Left kidney (tissue), 1 donor: ENCODE measurements at regions not wholly inside any gene's neighbourhood (a gene's known extent, or its start where the extent isn't known, plus 50 kb on each side); places are given as distances from the start of the nearest gene placed in this dataset.
"Not testable (repeated sequence)": the region's sequence is repeated elsewhere in the genome, so short reads cannot be mapped to it uniquely, and the experiment has no call there.

ENCODE experiments used
- DNase-seq: peaks from one replicate; pipeline ENCODE4 v3.0.0-alpha.2; 2013

DNA sequence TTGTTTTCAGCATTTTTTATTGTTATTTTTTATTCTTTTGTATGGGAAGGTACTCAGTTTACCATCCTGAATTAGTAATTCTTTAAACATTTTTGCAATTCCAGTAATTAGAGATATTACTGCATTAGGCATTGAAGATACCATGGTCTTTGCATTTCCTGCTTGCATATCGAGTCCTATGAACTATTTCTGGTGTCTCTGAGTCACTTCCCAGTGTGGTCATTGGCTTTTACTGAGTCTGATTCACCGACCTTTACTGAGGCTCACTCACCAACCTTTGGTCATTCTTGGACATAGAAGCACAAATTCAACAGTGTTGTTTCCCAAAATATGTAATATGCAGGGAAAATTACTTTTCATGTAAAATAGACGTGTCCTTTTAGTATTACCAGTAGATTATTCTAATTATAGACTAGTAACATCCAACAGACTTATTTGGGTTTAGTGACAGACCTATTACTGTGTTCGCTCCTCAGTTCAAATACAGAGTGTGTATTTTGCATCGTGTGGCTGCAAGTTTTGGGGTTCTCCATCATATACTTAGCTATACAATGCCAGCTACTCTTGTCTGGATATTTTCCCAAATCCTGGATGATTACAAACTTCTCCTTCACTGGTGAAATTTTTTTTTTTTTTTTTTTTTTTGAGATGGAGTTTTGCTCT is 180.7 kb upstream of the PRSS1 start:
- no peak for DNase-seq

DNA sequence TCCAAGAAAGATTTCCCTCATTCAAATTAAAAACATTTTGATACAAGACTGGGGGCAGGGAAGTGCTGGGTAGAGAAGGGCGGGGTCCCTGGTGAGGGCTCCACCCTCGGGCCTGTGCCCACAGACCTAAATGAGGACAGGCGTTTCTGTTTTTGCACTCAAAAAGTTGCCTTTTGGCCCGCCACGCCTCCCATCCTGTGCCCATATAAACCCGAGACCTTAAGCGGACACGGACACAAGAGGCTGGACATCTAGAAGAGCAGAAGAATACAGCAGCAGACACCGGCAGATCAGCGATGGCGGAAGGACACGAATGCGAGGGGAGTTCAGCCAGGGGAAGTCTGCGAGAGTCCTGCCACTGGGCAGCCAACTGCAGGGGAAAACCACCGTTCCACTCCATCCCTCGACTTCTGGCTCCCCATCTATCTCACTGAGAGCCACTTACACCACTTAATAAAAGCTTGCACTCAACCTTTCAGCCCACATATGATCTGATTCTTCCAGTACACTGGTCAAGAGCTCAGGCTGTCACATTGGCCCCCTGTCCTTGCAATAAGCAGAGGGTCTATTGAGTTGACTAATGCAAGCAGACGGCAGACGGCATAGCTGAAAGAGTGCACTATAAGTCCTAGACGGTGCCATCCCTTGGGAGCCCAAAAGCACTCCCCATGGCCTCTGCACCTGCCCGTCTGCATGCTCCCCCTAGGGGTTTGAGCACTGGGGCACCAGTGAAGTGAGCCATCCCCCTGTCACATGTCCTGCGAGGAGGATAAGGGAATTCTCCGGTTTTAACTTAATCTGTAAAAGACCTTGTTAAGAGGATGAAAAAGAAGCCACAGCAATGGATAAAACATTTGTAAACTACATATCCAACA is 181.8 kb upstream of the PRSS1 start:
- no peak for DNase-seq

- DNase-seq: no peak
Measured at GRCh38 chr7:142566271-142566670, 183.0 kb upstream of the PRSS1 start.

GRCh38 chr7:142564125-142564524 is 185.1 kb upstream of the PRSS1 start:
- not testable (repeated sequence) for DNase-seq

- no peak for DNase-seq
Measured at GRCh38 chr7:142563470-142563869, 185.8 kb upstream of the PRSS1 start.

- DNase-seq: no peak
Measured at GRCh38 chr7:142562688-142563087, 186.6 kb upstream of the PRSS1 start.

GRCh38 chr7:142561396-142561795 is 187.9 kb upstream of the PRSS1 start:
- DNase-seq: not testable (repeated sequence)

GRCh38 chr7:142560770-142561169 is 188.5 kb upstream of the PRSS1 start:
- DNase-seq: not testable (repeated sequence)

DNA sequence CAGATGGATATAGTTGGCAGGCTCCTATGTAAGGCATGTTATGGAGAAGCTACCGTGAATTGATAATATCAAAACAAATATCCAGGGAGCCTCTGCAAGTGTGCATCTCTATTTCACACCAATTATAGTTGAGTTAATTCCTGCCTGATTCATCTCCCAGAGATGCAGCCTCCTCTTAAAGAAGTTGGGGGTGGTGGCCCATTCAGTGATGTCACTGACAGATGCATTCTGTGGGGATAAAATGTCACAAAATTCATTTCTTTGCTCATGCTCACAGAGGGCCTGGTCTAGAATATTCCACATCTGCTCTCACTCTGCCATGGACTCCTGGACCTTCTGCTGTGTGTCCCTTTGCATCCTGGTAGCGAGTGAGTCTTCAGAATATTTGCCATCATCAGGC is 189.1 kb upstream of the PRSS1 start:
- DNase-seq: no peak

DNA sequence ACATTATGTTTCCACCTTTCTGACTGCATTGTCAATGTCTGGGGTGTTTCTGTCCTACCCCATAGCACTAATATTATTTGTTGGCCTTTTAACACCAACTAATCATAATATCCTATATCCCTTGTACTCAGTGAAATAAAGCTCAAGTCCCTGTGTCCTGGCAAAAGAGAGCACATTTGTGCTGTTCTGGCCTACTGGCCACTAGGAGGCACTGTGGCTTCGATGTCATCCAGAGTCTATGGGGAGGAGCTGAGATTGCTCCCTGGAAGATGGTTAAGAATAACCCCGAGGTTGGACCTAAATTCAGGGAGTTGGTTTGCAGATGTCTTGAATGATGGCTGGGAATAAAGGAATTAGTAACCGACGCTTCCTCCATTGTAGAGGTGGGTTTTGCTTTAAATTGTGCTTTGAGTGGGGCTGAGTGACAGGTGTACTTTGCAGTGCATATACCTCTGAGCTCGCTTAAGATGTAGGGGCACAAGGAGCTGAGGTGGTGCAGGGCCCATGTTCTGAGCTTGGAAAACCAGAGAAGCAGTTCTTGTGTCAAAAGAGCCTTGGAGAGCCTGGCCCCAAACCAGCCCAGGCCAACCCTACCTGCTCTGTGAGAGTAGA is 191.2 kb upstream of the PRSS1 start:
- no peak for DNase-seq

- no peak for DNase-seq
Measured at GRCh38 chr7:142556740-142557139, 192.5 kb upstream of the PRSS1 start.

DNA sequence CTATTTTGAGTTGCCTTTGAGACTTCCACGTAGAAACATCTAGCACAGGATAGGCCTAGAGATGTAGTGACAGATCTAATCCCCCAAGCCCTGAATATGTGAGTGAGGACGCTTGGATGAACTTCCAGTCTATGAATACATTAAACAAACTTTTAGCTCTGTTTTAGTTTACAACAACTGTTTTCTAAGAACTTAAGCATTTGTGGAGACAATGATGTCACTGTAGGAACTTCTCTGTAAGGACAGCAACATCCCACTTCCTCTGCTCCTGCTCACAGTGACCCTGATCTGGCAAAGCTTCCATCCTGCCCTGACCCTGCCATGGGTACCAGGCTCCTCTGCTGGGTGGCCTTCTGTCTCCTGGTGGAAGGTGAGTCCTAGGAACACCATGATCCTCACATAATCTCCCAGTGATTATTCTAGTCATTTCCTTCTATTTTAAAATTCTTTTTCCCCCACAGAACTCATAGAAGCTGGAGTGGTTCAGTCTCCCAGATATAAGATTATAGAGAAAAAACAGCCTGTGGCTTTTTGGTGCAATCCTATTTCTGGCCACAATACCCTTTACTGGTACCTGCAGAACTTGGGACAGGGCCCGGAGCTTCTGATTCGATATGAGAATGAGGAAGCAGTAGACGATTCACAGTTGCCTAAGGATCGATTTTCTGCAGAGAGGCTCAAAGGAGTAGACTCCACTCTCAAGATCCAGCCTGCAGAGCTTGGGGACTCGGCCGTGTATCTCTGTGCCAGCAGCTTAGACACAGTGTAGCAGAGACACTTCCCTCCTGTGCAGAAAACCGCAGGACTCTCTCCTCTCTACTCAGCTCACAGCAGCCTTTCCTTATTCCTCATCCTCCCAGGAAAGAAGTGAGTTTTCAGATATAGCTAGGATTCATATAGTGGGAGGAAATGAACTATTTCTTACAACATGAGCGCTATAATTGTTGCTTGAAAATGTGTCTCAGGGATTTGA is 194.4 kb upstream of the PRSS1 start:
- DNase-seq: no peak

- DNase-seq: no peak
Measured at GRCh38 chr7:142553216-142553615, 196.1 kb upstream of the PRSS1 start.

- no peak for DNase-seq
Measured at GRCh38 chr7:142548978-142549377, 200.3 kb upstream of the PRSS1 start.

- no peak for DNase-seq
Measured at GRCh38 chr7:142546452-142546851, 202.8 kb upstream of the PRSS1 start.

GRCh38 chr7:142542942-142543341 is 206.3 kb upstream of the PRSS1 start:
- DNase-seq: no peak

DNA sequence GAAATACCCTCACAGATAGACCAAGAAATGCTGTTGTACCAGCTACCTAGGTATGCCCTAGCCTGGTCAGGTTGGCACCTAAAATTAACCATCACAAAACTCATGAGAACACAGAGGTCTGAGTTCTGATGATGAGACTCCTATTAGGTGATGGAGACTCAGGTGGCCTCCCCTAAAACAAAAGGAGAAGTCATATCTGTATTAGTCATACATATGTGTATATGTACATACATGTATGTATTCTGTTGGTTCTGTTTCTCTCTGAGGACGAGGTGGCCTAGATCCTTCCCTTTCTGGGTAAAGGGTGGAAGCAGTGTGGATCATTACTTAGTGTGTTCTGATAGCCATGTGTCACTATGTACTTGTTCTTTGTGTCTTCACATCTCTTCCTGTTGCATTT is 207.2 kb upstream of the PRSS1 start:
- no peak for DNase-seq

DNA sequence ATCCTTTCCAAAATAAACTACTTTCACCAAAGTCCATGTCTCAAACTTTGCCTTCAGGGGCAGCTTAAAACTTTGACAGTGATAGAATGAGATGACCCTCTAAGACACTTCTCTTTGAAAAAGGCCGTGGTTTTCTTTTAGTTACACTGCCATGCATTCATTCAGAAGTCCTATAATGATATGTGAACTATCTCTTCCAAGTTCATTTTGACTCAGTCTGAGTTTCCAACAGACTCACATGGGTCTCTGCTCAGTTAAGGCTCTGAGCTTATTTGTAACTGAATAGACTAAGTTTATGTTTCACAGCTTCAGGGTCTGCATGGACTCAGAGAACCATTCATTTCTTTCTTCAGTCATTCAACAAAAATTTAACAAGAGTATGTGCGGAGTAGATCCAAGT is 208.9 kb upstream of the PRSS1 start:
- no peak for DNase-seq

DNA sequence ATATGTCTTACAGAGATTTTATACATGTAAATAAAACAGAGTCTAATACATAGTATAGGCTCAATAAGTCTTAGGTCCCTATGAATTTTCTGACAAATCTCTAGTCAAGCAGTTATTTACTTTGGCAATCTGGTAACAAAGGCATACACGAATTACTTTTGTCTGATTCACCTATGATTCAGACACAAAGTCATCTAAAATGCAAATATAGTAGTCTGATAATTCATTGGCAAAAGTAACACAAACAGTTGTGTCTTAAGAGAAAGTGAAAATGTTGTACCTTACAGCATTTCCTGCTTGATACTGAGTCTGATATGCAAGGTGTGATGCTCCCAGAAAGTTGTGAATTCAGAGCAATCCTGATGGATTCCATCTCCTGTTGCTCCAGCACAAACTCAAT is 209.4 kb upstream of the PRSS1 start:
- DNase-seq: no peak

DNA sequence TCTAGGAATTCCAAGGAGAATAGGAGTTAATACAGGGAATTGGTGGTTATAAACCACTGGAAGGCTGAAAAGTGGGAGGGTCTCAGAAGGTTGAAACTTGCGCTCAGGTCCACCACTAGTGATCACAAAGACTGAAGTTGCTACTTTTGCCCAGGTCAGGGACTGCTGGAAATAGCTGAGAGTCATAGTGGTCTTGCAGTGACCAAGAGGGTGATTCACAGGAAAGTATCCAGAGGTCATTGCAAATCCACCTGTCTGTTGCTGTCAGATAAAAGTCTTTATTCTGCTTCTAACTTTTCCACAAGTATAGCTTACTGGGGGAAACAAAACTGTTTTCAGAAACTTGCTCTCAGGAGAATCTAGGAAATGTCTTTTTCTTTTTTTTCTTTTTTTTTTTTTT is 211.5 kb upstream of the PRSS1 start:
- DNase-seq: no peak

DNA sequence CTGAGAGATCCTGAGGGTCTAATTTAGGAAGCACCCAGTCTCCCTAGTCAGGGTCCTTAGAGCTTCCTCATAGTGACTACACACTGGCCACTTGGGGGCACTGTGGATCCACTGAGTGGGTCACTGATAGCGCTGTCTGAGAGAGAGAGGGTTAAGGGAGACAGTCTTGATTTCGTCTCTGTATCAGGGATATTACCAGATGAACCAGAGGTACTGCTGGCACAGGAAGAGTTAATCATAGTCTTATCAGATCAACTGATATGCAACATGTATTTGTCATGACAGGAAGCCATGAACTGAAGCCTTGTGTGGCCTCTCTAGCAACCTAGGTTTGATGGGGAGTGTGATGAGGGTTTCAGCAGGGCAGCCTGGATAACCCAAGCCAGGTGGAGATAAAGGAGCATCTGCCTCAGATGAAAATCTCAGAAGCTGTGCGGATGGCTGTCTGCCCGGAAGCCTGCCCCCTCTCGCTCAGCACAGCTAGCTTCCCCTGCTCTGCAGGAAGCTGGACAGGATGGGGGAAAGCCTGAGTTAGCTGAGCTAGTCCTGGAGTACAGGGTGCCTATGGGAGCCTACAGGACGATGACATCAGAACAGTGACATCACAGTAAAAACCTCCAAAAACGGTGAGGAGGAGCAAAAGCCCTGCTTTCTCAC is 214.0 kb upstream of the PRSS1 start:
- peak; percentile 52 for DNase-seq

GRCh38 chr7:142534726-142535122 is 214.5 kb upstream of the PRSS1 start:
- no peak for DNase-seq
